Mesodermal cell (in vitro differentiated cells): ENCODE measurements at regions not wholly inside any gene's neighbourhood (a gene's known extent, or its start where the extent isn't known, plus 50 kb on each side); places are given as distances from the start of the nearest gene placed in this dataset.

Source experiments
- H3K27ac ChIP-seq: 2 replicates; pipeline ENCODE4 v1.7.0; 2013; ENCODE audit warnings: mild to moderate bottlenecking, low read depth, low read length, moderate library complexity; ENCODE audit not compliant: severe bottlenecking
- H3K36me3 ChIP-seq: 2 replicates; pipeline ENCODE4 v1.7.1; 2013; ENCODE audit warnings: mild to moderate bottlenecking, low read length, moderate library complexity; ENCODE audit not compliant: control insufficient read depth, insufficient read depth
- H3K4me1 ChIP-seq: one replicate; pipeline ENCODE4 v1.7.1; 2013; ENCODE audit warnings: mild to moderate bottlenecking, low read length; ENCODE audit not compliant: insufficient read depth, control insufficient read depth, poor library complexity, severe bottlenecking
- H3K4me3 ChIP-seq: 2 replicates; pipeline ENCODE4 v1.7.0; 2013; ENCODE audit warnings: low read length, control low read depth, mild to moderate bottlenecking; ENCODE audit not compliant: insufficient read depth, poor library complexity, severe bottlenecking; ENCODE audit errors: extremely low read depth
- H3K9me3 ChIP-seq: 2 replicates; pipeline ENCODE4 v1.7.1; 2013; ENCODE audit warnings: mild to moderate bottlenecking, low read length, moderate library complexity; ENCODE audit not compliant: control insufficient read depth
- WGBS, 2 experiments: methylation state at CpG; one replicate each; pipeline ENCODE4 v1.1.5; 2013; ENCODE audit warnings: missing lambda C conversion rate in 2 of 2; ENCODE audit not compliant: insufficient coverage in 2 of 2; 5-methylcytosine and 5-hydroxymethylcytosine counted together

DNA sequence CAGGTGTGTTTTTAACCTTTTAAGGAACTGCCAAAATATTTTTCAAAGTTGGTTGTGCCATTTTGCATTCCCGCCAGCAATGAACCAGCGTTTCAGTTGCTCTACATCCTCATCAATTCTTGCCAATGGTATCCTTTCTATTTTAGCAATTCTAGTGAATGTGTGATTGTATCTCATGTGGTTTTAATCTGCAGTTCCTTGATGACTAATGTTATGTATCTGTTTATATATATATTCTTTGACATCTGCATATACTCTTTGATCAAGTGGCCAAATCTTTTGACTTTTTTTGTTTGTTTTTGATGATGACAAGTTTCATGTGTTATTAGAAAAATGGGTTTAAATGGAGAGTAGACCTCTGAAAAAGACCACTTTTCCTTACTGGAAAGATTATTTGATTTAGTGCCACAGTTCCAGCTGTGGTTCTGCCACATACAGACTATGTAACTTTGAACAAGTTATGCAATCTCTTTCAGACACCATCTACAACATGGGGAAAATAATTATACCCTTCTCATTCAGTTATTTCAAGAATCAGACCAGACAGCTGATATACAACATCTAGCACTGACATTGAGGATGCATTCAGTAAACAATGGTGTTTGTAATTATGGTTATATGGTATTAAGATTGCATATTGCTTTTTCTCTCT is 146.3 kb upstream of the CNOT2 start:
- 80% methylated on average over 1 of the region's 2 CpGs; no CpG with 5 or more reads in 1 of the 2 experiments for WGBS, 2 experiments
- H3K9me3 ChIP-seq = no peaks in the 10 kb centered on the region
- H3K4me1 ChIP-seq = no peaks in the 10 kb centered on the region
- no peaks in the 10 kb centered on the region for H3K36me3 ChIP-seq
- H3K27ac ChIP-seq = no peak overlapping the region
- H3K4me3 ChIP-seq = no peak overlapping the region

DNA sequence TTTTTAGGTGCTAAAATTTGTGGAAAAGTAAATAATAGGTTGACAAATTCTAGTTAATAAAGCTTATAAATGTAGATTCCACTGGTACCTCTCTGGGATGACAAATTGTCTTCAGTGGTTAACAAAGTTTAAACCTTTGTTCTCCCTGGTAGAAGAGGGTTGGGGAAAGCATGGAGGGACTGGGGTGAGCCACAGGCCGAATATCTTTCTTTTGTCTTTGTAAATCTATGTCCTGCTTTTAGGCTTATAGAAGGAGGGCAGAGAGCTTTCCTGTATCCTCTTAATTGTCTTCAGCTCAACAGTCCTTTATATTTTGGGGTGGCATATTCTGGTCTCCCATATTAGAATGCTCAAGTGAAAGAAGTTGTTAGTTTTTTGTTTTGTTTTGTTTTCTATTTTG is 142.2 kb upstream of the CNOT2 start:
- Histone ChIP-seq H3K27ac (no peak overlapping the region), H3K9me3 (no peaks in the 10 kb centered on the region), H3K4me3 (no peak overlapping the region), H3K36me3 (no peaks in the 10 kb centered on the region), H3K4me1 (no peaks in the 10 kb centered on the region)
- no CpG with 5 or more reads among the region's 1 CpG for WGBS, 2 experiments

DNA sequence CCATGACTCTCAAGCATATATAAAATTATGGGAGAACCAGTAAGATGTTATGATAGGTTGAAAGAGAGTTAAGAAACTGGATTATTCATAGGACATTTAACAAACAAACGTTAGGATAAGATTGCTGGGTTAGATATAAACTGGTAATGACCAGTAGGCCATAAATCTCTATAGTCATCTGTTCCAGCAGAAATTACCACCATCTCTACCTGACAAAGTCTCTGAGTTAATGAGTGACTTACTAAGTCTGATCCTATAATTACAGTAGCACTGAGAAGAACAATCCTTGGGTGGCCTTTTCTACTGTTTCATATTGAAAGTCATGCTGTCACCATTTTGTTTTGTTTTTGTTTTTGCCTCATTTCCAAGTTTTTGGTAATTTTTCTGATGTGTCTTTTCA is 136.9 kb upstream of the CNOT2 start:
- WGBS, 2 experiments = 100% methylated on average over 1 of the region's 1 CpG; no CpG with 5 or more reads in 1 of the 2 experiments

DNA sequence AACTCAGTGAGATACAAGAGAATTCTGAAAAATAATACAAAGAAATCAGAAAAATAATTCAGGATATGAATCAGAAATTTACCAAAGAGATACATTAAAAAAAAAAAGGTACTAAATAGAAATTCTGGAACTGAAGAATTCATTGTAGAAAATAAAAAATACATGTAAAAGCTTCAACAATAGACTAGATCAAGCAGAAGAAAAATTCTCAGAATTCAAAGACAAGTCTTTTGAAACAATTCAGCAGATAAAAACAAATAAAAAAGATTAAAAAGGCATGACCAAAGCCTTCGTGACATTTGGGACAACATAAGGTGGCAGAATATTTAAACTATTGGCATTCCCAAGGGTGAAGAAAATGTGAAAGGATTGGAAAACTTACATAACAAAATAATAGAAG is 133.1 kb upstream of the CNOT2 start:
- H3K27ac ChIP-seq = no peak overlapping the region
- H3K9me3 ChIP-seq = peaks cover 4% of the 10 kb centered on the region
- no peaks in the 10 kb centered on the region for H3K36me3 ChIP-seq
- no peak overlapping the region for H3K4me3 ChIP-seq
- no peaks in the 10 kb centered on the region for H3K4me1 ChIP-seq
- no CpG with 5 or more reads among the region's 1 CpG for WGBS, 2 experiments

More for the DNA sequence above, 136.9 kb upstream of the CNOT2 start:
- no peak overlapping the region for H3K4me3 ChIP-seq
- no peaks in the 10 kb centered on the region for H3K36me3 ChIP-seq
- no peaks in the 10 kb centered on the region for H3K4me1 ChIP-seq
- H3K9me3 ChIP-seq = peaks cover 4% of the 10 kb centered on the region
- H3K27ac ChIP-seq = no peak overlapping the region

GRCh38 chr12:70117670-70118069 is 125.6 kb upstream of the CNOT2 start:
- Histone ChIP-seq H3K36me3 (no peaks in the 10 kb centered on the region), H3K4me1 (no peaks in the 10 kb centered on the region), H3K9me3 (no peaks in the 10 kb centered on the region)

GRCh38 chr12:70120970-70121369 is 122.3 kb upstream of the CNOT2 start:
- H3K27ac ChIP-seq = no peak overlapping the region
- H3K9me3 ChIP-seq = no peaks in the 10 kb centered on the region
- no peaks in the 10 kb centered on the region for H3K4me1 ChIP-seq
- H3K36me3 ChIP-seq = no peaks in the 10 kb centered on the region
- H3K4me3 ChIP-seq = no peak overlapping the region

More at GRCh38 chr12:70117670-70118069, 125.6 kb upstream of the CNOT2 start:
- Histone ChIP-seq H3K4me3 (no peak overlapping the region), H3K27ac (no peak overlapping the region)

DNA sequence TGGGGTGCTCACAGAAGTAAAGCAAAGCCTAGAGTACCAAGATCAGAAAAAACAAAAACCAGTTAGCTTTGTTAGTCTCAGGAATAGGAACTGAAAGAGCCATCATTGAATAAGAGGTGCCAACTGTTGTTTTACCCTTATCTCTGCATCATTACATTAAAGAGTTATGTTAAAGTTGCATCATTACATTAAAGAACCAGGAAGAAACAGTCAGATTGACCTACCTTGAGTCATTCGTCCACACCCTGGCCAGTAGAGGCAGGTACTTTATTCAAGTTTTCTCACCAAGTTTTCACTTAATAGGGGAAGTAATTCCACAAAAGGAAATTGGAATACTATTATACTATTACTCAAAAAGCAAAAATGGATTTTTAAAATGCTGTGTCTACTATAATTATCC is 121.7 kb upstream of the CNOT2 start:
- H3K27ac ChIP-seq = no peak overlapping the region
- WGBS, 2 experiments = 86% methylated on average over 1 of the region's 1 CpG; no CpG with 5 or more reads in 1 of the 2 experiments
- no peaks in the 10 kb centered on the region for H3K36me3 ChIP-seq
- H3K9me3 ChIP-seq = no peaks in the 10 kb centered on the region
- H3K4me3 ChIP-seq = no peak overlapping the region
- H3K4me1 ChIP-seq = no peaks in the 10 kb centered on the region

DNA sequence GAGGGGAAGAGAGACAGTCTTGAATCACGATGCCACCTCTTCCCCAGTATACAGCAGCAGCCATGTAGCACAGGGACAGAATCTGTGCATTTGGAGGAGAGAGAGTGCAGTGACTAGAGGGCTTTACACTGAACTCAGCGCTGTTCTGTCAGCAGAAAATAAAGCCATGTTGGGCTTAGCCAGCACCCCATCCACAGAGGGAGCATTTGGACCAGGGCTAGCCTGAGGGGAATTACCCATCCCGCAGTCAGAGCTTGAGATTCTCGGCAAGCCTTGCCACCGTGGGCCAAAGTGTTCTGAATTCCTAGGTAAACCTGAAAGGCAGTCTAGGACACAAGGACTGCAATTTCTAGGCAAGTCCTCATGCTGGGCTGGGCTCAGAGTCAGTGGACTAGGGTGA is 120.4 kb upstream of the CNOT2 start:
- H3K9me3 ChIP-seq = no peaks in the 10 kb centered on the region
- no peaks in the 10 kb centered on the region for H3K4me1 ChIP-seq
- no peaks in the 10 kb centered on the region for H3K36me3 ChIP-seq
- H3K27ac ChIP-seq = no peak overlapping the region
- no peak overlapping the region for H3K4me3 ChIP-seq
- 60 to 95% methylated on average over 1 to 4 of the region's 5 CpGs for WGBS, 2 experiments

- Histone ChIP-seq H3K4me1 (no peaks in the 10 kb centered on the region), H3K9me3 (peaks cover 11% of the 10 kb centered on the region), H3K27ac (no peak overlapping the region), H3K4me3 (no peak overlapping the region), H3K36me3 (no peaks in the 10 kb centered on the region)
- WGBS, 2 experiments = 78 to 100% methylated on average over 1 of the region's 2 CpGs
These were observed 94.2 kb upstream of the CNOT2 start for GRCh38 chr12:70149013-70149412.

- Histone ChIP-seq H3K9me3 (peaks cover 16% of the 10 kb centered on the region), H3K4me1 (no peaks in the 10 kb centered on the region), H3K27ac (no peak overlapping the region)
These were observed 93.6 kb upstream of the CNOT2 start for GRCh38 chr12:70149665-70150064.

GRCh38 chr12:70150230-70150629 is 93.0 kb upstream of the CNOT2 start:
- H3K27ac ChIP-seq = no peak overlapping the region
- no peaks in the 10 kb centered on the region for H3K4me1 ChIP-seq

More at GRCh38 chr12:70149665-70150064, 93.6 kb upstream of the CNOT2 start:
- H3K36me3 ChIP-seq = no peaks in the 10 kb centered on the region
- no peak overlapping the region for H3K4me3 ChIP-seq

More at GRCh38 chr12:70150230-70150629, 93.0 kb upstream of the CNOT2 start:
- Histone ChIP-seq H3K9me3 (peaks cover 16% of the 10 kb centered on the region), H3K4me3 (no peak overlapping the region), H3K36me3 (no peaks in the 10 kb centered on the region)
- WGBS, 2 experiments = no CpG with 5 or more reads among the region's 2 CpGs
